GM18507 (cell line): ENCODE measurements at regions not wholly inside any gene's neighbourhood (a gene's known extent, or its start where the extent isn't known, plus 50 kb on each side); places are given as distances from the start of the nearest gene placed in this dataset.

Experiments
- DNase-seq: peaks from one replicate; pipeline ENCODE4 v3.0.0; 2011; ENCODE audit warnings: low read depth; ENCODE audit not compliant: insufficient read length; ENCODE audit errors: extremely low spot score
- FAIRE-seq: peaks from 2 replicates; lab custom pipeline; 2011; peaks lifted over from hg19 to GRCh38; lab: Jason Lieb, UNC

GRCh38 chr7:121578669-121579068, 182.6 kb upstream of the FAM3C start:
- no peak for DNase-seq
- no peak for FAIRE-seq

- no peak for DNase-seq
These were observed 180.2 kb upstream of the FAM3C start for GRCh38 chr7:121576148-121576917.

DNA sequence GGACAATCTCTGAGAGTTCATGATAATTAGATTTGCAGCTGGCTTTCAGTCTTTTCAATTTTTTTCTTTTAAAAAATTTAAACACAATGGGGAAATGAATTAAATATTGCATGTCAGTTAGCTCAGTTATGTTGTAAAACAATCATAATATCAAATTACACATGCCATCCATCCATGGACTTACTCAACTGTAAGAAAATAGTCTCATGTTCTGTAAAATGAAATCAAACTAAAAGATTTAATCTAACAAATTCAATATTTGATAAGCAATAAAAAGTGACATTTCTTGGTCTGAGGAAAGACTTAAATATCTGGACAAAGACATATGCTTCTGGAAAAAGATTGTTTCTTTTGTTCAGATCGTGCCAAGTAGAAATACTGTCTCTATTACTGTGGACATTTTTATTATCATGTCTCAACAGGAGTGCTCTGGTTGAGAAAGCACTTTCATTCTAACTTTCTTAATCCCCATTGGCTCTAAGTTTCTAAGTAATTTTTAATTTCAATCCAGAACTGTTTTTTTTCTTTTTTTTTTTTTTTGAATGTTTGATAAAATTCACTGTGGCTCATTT, 179.2 kb upstream of the FAM3C start:
- FAIRE-seq (no peak), DNase-seq (no peak)

More at GRCh38 chr7:121576148-121576917, 180.2 kb upstream of the FAM3C start:
- FAIRE-seq, result no peak

- FAIRE-seq (no peak), DNase-seq (no peak)
These were observed 178.0 kb upstream of the FAM3C start for GRCh38 chr7:121574109-121574508.

- FAIRE-seq, result no peak
- no peak for DNase-seq
These were observed 176.5 kb upstream of the FAM3C start for GRCh38 chr7:121572615-121573014.

DNA sequence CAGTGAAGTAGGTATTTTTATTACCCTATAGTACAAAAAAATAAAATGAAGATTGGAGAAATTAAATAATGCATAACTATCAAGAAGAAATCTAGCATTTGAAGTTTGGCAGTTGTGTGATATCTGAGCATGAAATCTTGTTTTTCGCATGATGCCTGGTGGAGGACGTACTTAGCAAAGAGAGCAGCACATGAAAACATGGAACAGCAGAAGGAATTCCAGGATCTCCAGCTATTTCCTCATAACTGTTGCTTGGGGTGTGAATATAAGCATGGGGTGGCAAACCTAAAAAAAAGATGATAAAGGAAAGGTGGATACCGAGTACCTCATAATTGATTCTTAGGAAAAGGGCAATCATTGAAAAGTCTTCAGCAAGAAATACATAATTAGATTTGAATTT, 174.3 kb upstream of the FAM3C start:
- no peak for DNase-seq
- no peak for FAIRE-seq

DNA sequence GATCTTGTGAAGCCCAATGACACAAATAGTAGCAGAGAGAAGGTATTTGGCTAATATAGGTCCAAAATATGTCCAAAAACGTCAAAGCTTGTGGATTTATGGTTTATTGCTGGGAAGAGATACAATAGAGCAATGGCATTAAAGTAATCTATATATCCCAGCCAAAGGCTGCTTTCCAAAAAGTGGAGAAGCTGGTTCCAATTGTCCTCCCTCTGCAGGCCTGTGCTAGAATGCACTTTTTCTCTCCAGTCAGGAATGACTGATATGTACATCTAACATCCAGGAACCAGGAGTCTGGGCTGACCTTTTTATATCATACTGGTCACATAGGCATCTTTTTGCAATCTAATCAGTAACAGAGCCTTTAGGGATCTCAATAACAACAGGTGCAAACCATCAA, 167.1 kb upstream of the FAM3C start:
- DNase-seq (no peak), FAIRE-seq (no peak)

DNA sequence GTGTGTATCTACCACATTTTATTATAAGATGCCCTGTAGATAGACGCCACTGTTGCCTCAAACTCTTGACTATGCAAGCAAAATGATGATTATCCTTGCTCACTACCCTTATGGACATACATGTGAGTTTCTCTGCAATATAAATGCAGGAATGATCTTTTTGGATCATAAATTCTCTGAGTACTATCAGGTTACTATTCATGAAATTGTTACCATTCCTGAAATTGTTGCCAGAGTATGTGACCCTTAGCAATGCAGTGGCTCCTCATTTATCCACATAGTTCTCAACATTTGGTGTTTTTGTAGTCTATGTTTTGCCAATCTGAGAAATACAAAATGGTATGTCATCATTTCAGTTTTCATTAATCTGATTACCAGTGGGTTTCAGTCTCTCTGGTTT, 166.2 kb upstream of the FAM3C start:
- DNase-seq (no peak), FAIRE-seq (no peak)

DNA sequence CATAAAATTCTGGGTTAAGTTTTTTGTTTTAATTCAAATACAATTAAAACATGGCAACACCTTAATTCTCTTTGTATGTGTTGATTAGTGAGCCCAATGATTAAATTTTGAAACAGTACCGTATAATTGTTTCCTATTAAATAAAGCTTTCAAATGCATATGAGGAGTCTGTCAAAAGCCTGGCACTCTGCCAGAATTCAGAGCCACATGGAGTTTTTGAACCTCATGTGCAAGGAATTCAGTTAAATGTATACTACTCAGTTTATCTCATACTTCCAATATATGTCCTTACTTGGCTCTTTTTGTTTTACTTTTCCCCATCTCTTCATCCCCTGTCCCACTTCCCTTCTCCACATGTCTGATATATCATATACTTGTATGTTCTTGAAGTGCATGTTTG, 165.6 kb upstream of the FAM3C start:
- DNase-seq (no peak), FAIRE-seq (no peak)

DNA sequence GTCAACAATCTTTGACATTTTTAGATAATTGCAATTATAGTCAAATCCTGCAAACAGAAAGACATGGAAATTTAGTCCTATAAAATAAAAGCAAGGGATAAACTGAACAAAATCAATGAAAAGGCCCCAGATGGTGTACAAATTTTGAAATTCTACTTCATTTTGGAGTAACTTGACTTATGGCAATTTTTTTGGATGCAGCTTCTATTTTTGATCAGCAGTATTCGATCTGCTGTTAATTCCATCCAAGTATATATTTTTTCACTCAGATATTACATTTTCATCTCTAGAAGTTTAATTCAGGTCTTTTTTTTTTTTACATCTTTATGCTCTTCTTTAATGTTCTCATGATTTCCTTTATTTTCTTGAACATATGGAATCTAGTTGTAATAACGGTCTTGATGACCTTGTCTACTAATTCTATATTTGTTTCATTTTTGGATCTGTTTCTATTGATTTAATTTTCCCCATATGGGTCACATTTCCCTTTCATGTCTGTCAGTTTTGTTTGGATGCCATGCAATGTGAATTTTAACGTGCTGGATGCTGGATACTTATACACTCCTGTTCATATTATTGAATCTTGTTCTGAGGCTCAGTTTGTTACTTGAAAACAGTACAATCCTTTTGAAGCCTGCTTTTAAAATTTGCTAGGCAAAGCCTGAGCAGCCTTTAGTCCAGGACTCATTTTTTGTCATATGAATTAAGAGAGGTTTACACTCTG, 164.3 kb upstream of the FAM3C start:
- DNase-seq (no peak), FAIRE-seq (no peak)

- no peak for DNase-seq
- FAIRE-seq, result no peak
These were observed 162.2 kb upstream of the FAM3C start for GRCh38 chr7:121558288-121558687.

GRCh38 chr7:121557034-121557892, 161.2 kb upstream of the FAM3C start:
- no peak for DNase-seq
- no peak for FAIRE-seq

DNA sequence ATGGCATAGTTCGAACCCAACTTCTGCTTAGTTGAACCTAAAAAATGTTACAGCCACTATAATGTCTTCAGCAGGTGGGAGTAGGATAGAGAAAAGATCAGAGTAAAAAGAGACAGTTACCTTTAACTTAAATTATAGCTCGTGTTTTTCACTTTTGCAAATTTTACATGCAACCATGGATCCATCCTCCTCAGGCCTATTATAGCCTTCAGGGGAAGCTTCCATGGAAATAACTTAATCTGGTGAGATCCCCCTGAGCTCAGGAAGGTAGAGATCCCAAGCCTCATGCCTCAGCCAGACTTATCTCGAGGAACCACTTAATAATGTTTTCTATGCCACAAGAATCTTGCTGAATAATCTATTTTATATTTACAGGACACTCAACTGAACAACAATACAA, 159.4 kb upstream of the FAM3C start:
- DNase-seq (no peak), FAIRE-seq (no peak)

DNA sequence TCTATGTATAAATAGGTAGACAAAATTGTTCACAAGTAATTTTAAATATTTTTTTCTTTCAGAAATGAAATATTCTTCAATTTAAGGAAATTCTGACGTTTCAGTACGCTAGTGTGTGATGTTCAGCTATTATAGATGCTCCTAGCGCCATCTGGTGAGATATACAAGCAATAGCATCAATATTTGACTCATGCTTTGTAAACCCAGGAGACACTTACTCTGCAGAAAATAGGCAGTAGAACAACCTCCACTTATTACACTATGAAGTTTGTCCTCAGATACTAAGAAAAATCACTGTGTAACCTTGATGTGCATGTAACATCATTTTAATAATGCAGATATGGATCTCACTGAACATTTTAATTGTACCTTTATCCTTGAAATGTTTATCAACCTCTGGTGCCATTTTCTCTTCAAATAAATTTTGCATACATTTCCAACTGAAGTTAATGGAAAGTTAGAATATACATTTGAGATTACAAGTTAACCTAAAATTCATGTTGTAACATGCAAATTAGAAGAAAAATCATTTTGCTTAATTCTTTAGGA, 151.5 kb upstream of the FAM3C start:
- peak; percentile 32 for DNase-seq
- peak; percentile 82 for FAIRE-seq

- FAIRE-seq (no peak), DNase-seq (no peak)
These were observed 150.8 kb upstream of the FAM3C start for GRCh38 chr7:121546632-121547543.

DNA sequence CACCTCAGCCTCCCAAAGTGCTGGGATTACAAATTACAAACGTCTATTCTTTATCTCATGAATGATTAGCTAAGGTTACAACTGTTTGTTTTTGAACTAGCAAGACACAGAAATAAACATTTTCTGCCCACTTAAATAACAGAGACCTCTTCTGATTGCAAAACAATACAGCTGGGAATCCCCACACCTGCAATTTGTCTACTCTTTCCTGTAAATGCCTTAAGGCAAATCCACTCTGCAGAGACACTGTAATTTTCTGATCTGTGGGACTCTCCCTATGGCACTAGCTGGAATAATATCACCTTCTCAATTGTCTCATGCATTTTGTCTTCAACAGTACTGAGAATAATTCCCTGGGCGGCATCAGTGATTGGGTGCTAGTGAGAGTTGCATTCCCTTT, 149.3 kb upstream of the FAM3C start:
- no peak for FAIRE-seq
- no peak for DNase-seq

DNA sequence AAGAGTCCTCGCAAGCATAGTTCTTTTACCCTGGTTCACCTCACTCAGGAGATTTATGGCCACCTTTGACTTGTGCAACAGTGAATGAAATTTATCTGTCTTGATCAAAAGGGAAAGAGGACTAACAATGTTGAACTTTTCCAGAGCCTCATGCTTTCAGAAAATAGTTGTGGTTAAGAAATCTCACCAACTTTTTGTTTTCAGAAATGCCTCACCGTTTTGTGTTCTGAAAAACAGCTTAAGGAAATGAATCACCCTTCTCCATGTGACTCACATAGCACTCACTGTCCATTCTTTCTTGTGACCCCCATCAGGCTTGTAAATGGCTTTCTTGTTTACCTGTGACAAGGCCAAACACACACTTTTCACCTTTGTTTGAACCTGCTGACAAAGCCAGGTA, 148.6 kb upstream of the FAM3C start:
- DNase-seq (no peak), FAIRE-seq (peak; percentile 63)

DNA sequence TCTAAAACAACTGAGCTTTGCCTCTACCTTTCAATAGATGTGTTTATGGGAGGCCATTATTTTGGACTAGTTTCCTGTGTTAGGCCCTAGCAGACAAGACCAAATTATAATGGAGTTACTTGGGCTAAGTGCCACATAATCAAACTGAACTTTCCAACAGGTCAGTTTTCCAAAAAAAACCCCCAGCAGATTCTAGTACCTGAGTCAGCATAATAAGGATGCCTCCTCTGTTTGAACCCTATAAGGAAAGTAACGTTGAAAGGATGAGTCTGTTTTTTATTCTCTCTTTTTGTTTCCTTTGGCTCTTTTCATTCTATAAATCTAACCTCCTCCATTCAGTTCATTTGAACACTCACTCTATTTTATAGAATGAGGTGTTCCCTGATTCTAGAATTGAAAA, 148.1 kb upstream of the FAM3C start:
- no peak for FAIRE-seq
- no peak for DNase-seq

- FAIRE-seq (no peak), DNase-seq (no peak)
These were observed 145.3 kb upstream of the FAM3C start for GRCh38 chr7:121541457-121541856.
